Mesodermal cell (in vitro differentiated cells): ENCODE measurements at regions not wholly inside any gene's neighbourhood (a gene's known extent, or its start where the extent isn't known, plus 50 kb on each side); places are given as distances from the start of the nearest gene placed in this dataset.

ENCODE experiments used
- H3K27ac ChIP-seq: 2 replicates; pipeline ENCODE4 v1.7.0; 2013; ENCODE audit warnings: mild to moderate bottlenecking, low read depth, low read length, moderate library complexity; ENCODE audit not compliant: severe bottlenecking
- H3K36me3 ChIP-seq: 2 replicates; pipeline ENCODE4 v1.7.1; 2013; ENCODE audit warnings: mild to moderate bottlenecking, low read length, moderate library complexity; ENCODE audit not compliant: control insufficient read depth, insufficient read depth
- H3K4me1 ChIP-seq: one replicate; pipeline ENCODE4 v1.7.1; 2013; ENCODE audit warnings: mild to moderate bottlenecking, low read length; ENCODE audit not compliant: insufficient read depth, control insufficient read depth, poor library complexity, severe bottlenecking
- H3K4me3 ChIP-seq: 2 replicates; pipeline ENCODE4 v1.7.0; 2013; ENCODE audit warnings: low read length, control low read depth, mild to moderate bottlenecking; ENCODE audit not compliant: insufficient read depth, poor library complexity, severe bottlenecking; ENCODE audit errors: extremely low read depth
- H3K9me3 ChIP-seq: 2 replicates; pipeline ENCODE4 v1.7.1; 2013; ENCODE audit warnings: mild to moderate bottlenecking, low read length, moderate library complexity; ENCODE audit not compliant: control insufficient read depth
- WGBS, 2 experiments: methylation state at CpG; one replicate each; pipeline ENCODE4 v1.1.5; 2013; ENCODE audit warnings: missing lambda C conversion rate in 2 of 2; ENCODE audit not compliant: insufficient coverage in 2 of 2; 5-methylcytosine and 5-hydroxymethylcytosine counted together

DNA sequence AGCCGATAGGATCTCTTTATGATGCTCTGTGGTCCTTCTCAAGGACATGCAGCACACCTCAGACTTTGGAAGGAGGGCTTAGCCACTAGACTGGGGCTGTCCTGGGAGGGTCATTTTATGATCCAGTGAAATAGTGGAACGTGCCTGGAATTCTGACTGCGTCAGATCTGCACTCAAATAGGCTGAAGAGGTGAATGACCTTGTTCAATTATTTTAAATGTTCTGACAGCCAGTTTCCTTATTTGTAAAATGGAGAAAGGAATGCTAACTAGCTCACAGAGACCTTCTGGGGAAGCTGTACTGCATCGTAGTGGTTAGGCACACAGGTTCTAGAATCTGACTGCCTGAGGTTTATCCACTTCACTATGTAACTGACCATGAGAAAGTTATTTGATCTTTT lies 587.5 kb downstream of the MAFB start:
- H3K27ac ChIP-seq: no peak overlapping the region
- no peaks in the 10 kb centered on the region for H3K9me3 ChIP-seq
- H3K36me3 ChIP-seq: no peaks in the 10 kb centered on the region
- no peak overlapping the region for H3K4me3 ChIP-seq
- H3K4me1 ChIP-seq: no peaks in the 10 kb centered on the region
- 90 to 100% methylated on average over 1 to 3 of the region's 4 CpGs for WGBS, 2 experiments

DNA sequence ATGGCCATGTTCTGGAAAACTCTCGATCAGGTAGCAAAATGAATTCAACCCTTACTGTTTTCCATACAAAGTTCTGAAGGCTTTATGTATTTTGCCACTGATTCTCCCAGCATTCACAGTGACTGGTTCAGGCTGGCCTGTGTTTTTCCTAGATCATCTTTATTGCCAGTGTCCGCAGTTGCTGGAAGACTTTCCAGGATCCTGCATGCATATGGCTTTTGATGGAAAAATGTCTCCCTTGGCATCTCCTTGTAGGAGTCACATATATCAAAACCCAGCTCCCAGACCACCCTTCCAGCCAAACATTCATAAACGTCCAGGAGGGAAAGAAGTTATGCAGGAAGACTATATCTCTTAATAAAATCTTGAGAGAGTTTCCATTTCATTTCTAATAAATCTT lies 588.8 kb downstream of the MAFB start:
- no peaks in the 10 kb centered on the region for H3K4me1 ChIP-seq
- H3K36me3 ChIP-seq: no peaks in the 10 kb centered on the region
- H3K27ac ChIP-seq: no peak overlapping the region
- H3K9me3 ChIP-seq: no peaks in the 10 kb centered on the region
- WGBS, 2 experiments: 90 to 100% methylated on average over 2 of the region's 3 CpGs
- H3K4me3 ChIP-seq: no peak overlapping the region

DNA sequence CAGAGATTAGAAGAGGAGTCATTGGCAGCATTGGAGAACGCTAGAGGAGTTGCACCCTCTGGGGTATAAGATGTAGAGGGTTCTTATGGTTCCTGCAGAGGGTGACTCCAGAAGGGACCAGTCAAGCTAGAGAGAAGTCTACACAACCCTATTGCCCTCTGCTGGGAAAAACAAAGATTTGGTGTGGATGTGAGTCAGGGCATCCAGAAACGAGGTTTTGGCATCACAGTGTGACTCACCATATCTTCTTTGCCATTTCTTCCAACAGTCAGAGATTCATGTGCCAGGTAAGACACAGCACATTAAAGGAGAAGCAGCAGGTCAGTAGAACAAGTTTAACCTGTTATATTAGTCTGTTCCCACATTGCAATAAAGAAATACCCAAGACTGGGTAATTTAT lies 598.8 kb downstream of the MAFB start:
- 63 to 70% methylated on average over 1 of the region's 2 CpGs for WGBS, 2 experiments
- no peak overlapping the region for H3K4me3 ChIP-seq

DNA sequence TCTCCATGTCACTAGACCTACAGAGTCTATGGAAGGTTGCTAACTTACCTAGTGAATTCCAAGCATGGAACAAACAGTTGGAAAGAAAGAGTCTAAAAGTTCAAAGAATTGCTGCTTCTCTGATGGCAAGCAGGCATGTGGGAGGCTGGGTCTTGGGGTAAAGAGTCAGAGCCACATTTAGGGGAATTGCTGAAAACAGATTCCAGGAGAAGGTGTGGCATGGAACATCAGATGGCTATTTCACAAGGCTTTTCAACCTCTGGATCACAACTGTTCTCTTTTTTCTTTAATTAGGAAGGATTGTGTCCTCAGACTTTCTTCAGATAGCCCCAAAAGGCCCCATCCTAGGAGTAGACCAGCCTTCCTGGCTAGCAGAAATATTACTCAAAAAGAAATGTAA lies 601.5 kb downstream of the MAFB start:
- no peak overlapping the region for H3K27ac ChIP-seq
- no peaks in the 10 kb centered on the region for H3K9me3 ChIP-seq
- H3K4me1 ChIP-seq: no peaks in the 10 kb centered on the region
- H3K4me3 ChIP-seq: no peak overlapping the region
- no peaks in the 10 kb centered on the region for H3K36me3 ChIP-seq

More for the DNA sequence above, 598.8 kb downstream of the MAFB start:
- Histone ChIP-seq H3K9me3 (no peaks in the 10 kb centered on the region), H3K36me3 (no peaks in the 10 kb centered on the region), H3K4me1 (no peaks in the 10 kb centered on the region), H3K27ac (no peak overlapping the region)

DNA sequence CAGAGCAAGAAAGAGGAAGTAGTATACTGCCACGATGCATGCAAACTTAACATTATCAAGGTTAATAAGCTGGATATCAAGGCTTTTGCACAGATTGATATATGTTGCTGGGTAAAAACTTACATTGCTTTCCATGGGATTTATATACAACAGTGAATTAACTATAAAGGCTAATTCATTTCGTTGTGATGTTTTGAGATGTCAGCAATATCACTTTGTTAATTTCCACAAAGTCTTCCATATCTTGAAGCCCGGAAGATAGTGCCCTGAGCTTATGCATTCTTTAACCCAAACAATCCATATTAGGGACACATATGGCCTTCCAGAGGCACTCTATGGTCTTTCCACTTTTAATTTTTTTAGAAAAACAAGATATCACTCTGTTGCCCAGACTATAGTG lies 603.5 kb downstream of the MAFB start:
- WGBS, 2 experiments: 89 to 100% methylated on average over 1 of the region's 3 CpGs
- no peaks in the 10 kb centered on the region for H3K36me3 ChIP-seq
- no peaks in the 10 kb centered on the region for H3K9me3 ChIP-seq
- H3K4me3 ChIP-seq: no peak overlapping the region
- H3K4me1 ChIP-seq: no peaks in the 10 kb centered on the region
- H3K27ac ChIP-seq: no peak overlapping the region

DNA sequence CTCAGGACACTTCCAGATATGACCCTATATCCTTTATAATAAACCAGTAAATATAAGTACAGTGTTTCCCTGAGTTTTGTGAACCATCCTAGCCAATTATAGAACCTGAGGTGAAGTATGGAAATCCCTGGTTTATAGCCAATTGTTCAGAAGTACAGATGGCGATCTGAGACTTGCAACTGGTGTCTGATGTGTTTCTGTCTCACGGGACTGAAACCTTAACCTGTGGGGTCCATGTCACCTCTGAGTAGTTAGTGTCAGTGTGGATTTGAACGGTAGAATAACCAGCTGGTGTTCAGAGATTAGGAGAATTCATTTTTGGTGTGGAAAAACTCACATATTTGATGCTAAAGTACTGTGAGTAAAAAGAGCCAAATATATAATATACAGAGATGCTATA lies 606.6 kb downstream of the MAFB start:
- H3K27ac ChIP-seq: no peak overlapping the region
- no peaks in the 10 kb centered on the region for H3K4me1 ChIP-seq
- no peaks in the 10 kb centered on the region for H3K9me3 ChIP-seq
- no peak overlapping the region for H3K4me3 ChIP-seq
- 85 to 100% methylated on average over 2 of the region's 3 CpGs for WGBS, 2 experiments
- no peaks in the 10 kb centered on the region for H3K36me3 ChIP-seq

DNA sequence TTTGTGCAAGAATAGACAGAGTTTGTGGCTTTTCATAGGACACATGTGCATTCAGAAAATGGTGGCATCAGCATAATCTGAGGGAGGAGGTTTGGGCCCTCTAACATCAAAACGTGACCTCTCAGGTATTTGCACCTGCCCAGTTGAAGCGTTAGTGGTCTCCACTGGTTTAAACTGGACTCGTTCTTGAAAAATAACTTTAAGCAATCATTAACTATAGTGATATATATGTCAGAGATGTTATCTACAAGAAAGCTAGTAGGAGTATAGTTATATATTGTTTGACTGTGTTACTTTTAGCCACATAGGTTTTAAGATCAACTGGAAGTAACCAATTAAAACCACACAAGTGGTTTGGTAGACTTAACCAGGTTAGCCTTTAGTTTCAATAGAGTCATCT lies 607.4 kb downstream of the MAFB start:
- no peak overlapping the region for H3K27ac ChIP-seq
- no peak overlapping the region for H3K4me3 ChIP-seq
- H3K9me3 ChIP-seq: no peaks in the 10 kb centered on the region
- WGBS, 2 experiments: 71% methylated on average over 1 of the region's 3 CpGs; no CpG with 5 or more reads in 1 of the 2 experiments
- no peaks in the 10 kb centered on the region for H3K4me1 ChIP-seq
- no peaks in the 10 kb centered on the region for H3K36me3 ChIP-seq

DNA sequence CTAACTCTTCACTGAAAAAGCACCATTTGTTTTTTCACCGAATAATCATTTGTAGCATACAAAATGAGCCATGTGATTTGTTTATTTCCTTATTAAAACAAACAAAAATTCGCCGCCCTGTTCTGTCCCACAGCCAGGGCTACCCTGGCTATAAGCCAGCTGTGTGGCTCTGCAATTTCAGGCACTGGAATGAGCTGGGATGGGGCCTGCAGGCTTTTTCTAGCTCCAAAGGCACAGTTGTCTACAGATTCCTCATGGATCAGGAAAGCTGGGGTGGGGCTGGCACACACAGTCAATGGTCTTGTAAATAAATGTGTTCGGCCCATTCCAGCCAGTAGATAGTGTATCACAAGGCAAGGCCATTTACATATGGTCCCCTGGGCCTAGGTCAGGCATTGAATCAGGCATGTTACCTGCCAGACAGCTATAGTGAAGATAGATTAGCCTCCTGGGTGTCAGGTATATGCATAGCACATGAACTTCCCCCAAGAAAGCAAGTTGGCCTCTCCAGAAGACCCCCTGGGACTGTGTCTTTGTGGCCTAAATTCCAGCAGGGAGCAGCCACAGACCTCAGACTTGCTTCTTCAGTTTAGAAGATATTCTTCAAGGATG lies 608.9 kb downstream of the MAFB start:
- H3K27ac ChIP-seq: no peak overlapping the region
- H3K4me3 ChIP-seq: no peak overlapping the region
- WGBS, 2 experiments: 33 to 100% methylated on average over 1 to 3 of the region's 4 CpGs
- H3K4me1 ChIP-seq: no peaks in the 10 kb centered on the region
- no peaks in the 10 kb centered on the region for H3K9me3 ChIP-seq
- no peaks in the 10 kb centered on the region for H3K36me3 ChIP-seq

DNA sequence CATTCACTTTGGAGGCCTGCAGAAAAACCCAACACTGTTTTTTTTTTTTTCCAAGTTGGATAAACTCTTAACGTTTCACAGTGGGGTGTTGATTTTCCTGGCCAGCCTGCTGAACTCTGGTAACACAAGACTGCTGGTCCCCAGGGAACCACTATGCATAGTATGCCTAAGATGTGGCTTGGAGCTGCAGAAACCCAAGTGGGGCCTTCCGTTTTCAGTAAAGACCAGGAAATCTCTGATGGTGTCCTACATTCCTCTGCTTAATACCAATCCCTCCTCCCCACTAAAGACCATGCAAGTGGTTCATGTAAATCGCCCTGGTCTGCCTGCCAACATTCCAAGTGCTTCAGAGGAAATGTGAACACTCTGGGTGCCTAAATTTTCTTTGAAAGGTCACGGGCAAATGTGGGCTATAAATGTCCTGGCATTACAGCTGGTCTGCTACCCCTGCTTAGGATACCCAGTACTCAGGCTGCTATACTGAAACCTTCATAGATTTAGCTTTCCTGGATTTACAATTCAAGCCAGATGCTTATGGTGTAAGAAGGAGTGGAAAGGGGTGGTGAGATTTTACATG lies 615.4 kb downstream of the MAFB start:
- no peaks in the 10 kb centered on the region for H3K9me3 ChIP-seq
- H3K27ac ChIP-seq: no peak overlapping the region
- H3K4me1 ChIP-seq: no peaks in the 10 kb centered on the region
- WGBS, 2 experiments: 6 to 20% methylated on average over 3 to 4 of the region's 4 CpGs
- H3K36me3 ChIP-seq: no peaks in the 10 kb centered on the region
- no peak overlapping the region for H3K4me3 ChIP-seq

DNA sequence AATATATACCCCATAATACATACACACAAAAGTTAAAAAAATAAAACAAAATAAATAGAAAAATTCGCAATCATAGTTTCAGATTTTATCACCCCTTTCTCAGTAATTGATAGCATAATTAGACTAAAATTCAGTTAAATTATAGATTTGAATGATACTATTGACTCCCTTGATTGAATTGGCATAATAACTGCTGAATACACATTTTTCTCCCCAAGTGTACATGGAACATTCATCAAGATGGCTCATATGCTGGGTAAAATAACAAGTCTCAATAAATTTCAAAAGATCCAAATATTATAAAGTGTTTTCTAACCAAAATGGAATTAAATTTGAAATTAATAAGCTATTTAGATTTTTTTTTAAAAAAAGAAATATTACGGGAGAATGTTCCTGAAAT lies 616.1 kb downstream of the MAFB start:
- Histone ChIP-seq H3K4me1 (no peaks in the 10 kb centered on the region), H3K9me3 (no peaks in the 10 kb centered on the region), H3K4me3 (no peak overlapping the region), H3K27ac (no peak overlapping the region), H3K36me3 (no peaks in the 10 kb centered on the region)
- no CpG with 5 or more reads among the region's 2 CpGs for WGBS, 2 experiments

DNA sequence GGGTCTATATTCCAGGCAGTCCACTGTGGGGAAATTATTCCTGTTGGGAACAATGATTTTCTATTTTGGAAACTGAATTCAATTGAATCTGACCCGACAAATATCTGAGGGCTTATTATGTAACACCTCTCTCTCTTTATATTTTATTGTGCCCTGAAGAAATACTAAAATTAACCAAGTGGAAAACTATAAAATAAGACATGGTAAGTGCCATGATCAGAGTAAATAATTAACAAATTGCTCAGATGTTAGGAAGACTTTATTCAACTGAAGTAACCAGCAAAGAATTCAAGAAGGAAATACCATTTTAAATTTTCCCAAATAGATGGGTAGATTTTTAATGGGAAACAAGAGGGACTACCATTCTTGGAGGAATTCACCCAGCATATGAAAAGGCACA lies 632.9 kb downstream of the MAFB start:
- WGBS, 2 experiments: no CpG with 5 or more reads among the region's 1 CpG
- Histone ChIP-seq H3K27ac (no peak overlapping the region), H3K36me3 (no peaks in the 10 kb centered on the region)

More for the DNA sequence above, 632.9 kb downstream of the MAFB start:
- Histone ChIP-seq H3K4me1 (no peaks in the 10 kb centered on the region), H3K9me3 (peaks cover 7% of the 10 kb centered on the region), H3K4me3 (no peak overlapping the region)
